Head of caudate nucleus (tissue), 42 donors: ENCODE measurements at regions not wholly inside any gene's neighbourhood (a gene's known extent, or its start where the extent isn't known, plus 50 kb on each side); places are given as distances from the start of the nearest gene placed in this dataset.

Source experiments
- DNase-seq, 42 donors: peaks; one replicate each; pipeline versions ENCODE4 v3.0.0 to v3.0.0-alpha.2; 2020 to 2021; ENCODE audit warnings: mixed read lengths in 7 of 42
- intact Hi-C: fragments of 100-400 bp; cut with DNase I; formaldehyde crosslinking; loops from one replicate; pipeline ENCODE4 v1.15.0; 2022

DNA sequence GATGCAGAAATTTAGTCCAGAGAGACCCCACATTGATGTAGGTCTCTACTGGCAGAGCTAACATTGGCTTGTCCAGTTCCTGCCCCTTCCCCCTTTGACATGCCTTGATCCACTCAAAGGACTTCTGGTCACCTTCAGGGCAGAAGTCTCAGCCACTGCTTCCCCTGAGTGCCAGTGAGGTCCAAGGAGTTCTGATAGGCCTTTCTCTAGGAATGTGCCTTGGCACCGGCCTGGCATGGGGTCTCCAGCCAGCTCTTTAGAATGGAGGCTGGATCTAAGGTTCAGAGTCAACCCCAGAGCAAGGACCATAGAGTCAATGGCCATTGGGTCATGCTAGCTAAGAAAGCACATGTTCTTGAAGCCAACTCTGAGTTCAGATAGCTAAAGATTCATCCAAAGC is 88.6 kb upstream of the PJA1 start:
- peak in 1 of 42 donors; percentile 6 for DNase-seq
- intact Hi-C loops, result no loop called here

DNA sequence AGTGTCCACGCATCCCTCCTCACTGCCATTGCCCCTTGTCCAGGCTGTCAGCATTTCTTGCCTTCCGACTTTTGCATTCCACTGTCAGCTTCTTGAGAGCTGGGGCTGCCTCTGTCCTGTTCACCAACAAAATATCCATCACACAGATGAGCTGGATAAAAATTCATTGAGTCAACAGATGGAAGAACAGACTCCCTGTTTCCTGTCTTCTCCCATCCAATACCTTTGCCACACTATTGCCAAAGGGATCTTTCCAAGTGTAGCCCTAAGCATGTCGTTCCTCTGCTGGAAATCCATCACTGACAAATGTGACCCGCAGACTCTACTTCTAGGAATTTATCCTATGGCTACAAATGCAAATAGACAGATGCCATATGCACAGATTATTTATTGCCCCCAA is 78.0 kb upstream of the PJA1 start:
- intact Hi-C loops, result no loop called here
- DNase-seq, result no peak

DNA sequence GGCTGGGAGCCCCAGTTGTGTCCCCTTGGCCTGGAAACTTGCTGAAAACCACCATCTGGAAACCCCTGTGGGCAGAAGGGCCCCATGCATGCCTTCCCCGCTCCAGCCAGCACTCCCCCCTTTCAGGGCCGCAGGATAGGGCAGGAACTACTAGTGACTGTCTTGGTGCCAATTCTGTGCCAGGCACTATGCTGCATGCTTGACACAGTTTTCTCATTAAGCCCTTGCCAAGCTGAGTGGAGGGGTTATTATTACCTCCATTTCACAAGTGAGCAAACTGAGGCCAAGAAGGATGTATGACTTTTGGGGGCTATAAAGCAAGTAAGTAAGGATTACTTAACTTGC is 73.6 kb upstream of the PJA1 start:
- DNase-seq, result peak in 2 of 42 donors; percentile 15 to 44
- intact Hi-C loops, result no loop called here

DNA sequence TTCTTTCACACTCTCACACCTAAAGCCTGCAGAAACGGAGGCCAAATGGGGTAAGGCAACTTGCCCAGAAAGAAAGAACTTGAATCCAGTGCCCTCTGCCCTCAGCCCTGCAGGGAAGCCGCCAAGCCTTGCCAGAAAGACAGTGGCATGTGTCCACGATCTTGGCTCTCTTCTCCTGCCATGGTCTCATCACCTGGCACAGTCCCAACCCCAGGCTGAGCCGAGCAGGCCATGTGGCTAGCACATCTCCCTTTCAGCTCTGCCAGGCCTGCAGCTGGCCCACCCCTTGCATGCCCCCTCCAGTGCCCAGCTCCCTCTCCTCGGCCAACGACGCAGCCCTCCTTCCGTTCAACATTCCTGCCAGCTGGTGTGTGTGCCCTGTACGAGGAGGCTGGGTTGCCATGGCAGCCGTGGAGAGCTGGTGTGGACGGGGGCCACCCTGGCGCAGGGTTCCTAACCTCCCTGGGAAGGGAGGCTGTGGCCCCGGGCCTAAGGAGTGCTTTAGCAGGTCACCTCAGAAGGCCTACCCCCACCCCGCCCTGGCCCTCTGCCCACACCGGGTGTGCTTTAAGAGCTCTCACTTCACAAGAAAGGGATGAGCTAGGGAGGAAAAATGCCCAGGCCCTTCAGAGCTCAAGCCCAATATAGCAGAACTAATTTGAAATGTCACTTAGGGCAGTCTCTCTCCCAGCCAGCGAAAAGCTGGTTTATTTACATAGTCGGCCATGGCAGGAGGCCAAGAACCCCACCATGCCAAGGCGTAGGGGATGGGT is 73.0 kb upstream of the PJA1 start:
- intact Hi-C loops, result no loop called here

DNA sequence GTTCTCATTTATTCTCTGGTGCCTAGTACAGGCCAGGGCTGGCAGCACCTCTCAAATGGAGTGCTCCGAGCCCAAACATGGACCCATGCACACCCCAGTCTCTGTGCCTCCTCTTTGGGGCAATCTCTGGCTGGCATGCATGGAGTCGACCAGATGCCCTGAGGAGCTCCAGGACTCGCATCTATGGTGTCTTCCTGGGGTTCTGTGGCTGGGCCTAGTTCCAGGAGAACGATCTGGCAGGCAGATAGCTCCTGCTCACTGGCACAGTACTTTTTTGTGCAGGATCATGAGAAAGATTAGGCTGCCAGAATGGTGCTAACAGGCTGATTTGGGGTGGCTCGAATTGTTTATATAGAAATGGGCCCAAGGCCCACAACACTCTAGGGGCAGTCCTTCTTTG is 72.0 kb upstream of the PJA1 start:
- intact Hi-C loops, result no loop called here

More for the DNA sequence above, 73.0 kb upstream of the PJA1 start:
- peak; percentile 53 to 90 (median 76) for DNase-seq

GRCh38 chrX:69236641-69237040 is 71.4 kb upstream of the PJA1 start:
- intact Hi-C loops, result no loop called here
- peak in 1 of 42 donors; percentile 31 for DNase-seq

More for the DNA sequence above, 72.0 kb upstream of the PJA1 start:
- peak in 1 of 42 donors; percentile 32 for DNase-seq

DNA sequence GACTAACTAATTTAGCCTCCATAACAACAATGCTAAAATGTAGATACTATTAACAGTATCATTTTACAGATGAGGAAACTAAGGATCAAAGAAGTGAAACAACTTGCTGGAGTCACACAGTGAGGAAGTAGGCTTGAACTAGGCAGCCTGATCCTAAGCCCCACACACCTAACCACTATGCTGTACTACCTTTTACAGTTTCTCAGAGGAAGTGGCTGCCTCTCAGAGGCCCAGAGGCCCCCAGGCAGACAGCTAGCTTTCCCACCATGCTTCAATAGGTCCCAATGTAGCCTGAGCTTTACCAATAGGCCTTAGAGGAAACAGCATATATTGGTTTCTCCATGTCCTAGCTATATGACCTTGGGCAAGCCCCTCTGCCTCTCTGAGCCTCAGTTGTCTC is 69.4 kb upstream of the PJA1 start:
- intact Hi-C loops, result no loop called here
- peak in 1 of 42 donors; percentile 1 for DNase-seq

DNA sequence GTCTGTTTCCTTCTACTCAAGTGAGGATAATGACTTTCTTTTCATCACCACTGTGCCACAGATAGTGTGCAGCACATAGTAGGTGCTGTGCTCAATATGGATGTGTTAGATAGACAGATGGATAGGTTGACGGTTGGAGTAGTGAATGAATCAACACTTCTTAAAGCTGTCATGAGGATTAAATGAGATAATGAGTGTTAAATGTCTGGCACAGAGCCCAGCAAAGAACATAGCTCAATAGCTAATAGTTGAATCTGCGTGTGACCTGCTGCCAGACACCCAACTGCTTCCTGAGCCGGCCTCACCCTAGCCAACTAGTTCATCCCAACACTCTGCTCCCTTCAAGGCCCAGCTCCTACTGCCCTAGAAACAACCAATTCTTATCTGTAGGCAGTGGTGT is 67.7 kb upstream of the PJA1 start:
- intact Hi-C loops, result no loop called here
- DNase-seq, result peak in 1 of 42 donors; percentile 27

GRCh38 chrX:69231903-69232302 is 66.7 kb upstream of the PJA1 start:
- intact Hi-C loops, result no loop called here

GRCh38 chrX:69229436-69229835 is 64.2 kb upstream of the PJA1 start:
- intact Hi-C loops, result no loop called here

More at GRCh38 chrX:69231903-69232302, 66.7 kb upstream of the PJA1 start:
- DNase-seq, result peak in 1 of 42 donors; percentile 5

GRCh38 chrX:69228732-69229131 is 63.5 kb upstream of the PJA1 start:
- DNase-seq, result peak in 1 of 42 donors; percentile 9

More at GRCh38 chrX:69229436-69229835, 64.2 kb upstream of the PJA1 start:
- DNase-seq, result no peak

DNA sequence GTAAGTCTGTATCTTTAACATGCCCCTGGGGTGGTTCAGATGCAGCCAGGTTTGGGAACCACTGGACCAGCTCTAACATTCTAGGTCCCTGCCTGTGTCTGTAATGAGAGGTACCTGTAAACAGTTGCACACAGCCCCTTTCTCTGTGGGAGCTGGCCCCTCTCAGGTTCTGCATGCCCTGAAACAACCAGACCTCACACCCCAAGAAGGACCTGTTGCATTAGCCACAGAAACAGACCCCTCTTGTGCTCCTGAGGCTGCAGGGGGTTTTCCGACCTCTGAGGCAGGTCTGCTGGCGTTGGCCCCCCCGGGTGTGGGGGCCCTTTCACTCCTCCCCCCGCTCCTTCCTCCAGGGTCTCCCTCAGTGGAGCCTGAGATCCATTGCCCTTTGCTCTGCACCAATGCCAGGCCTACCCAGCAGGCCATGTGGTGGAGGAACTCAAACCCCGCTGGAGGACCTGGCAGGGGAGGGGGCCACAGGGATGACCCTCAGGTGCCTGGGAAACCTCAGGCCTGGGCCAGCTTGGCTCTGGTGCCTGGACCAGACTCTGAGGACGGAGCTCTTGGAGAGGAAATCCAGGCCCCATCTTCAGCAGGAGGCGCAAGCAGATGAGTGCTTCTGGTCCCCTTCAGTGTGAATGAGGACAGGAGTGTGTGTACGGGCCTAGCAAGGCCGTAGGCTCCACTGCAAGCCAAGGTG is 61.4 kb upstream of the PJA1 start:
- intact Hi-C loops, result no loop called here
- peak in 1 of 42 donors; percentile 22 for DNase-seq

More at GRCh38 chrX:69228732-69229131, 63.5 kb upstream of the PJA1 start:
- intact Hi-C loops, result no loop called here

DNA sequence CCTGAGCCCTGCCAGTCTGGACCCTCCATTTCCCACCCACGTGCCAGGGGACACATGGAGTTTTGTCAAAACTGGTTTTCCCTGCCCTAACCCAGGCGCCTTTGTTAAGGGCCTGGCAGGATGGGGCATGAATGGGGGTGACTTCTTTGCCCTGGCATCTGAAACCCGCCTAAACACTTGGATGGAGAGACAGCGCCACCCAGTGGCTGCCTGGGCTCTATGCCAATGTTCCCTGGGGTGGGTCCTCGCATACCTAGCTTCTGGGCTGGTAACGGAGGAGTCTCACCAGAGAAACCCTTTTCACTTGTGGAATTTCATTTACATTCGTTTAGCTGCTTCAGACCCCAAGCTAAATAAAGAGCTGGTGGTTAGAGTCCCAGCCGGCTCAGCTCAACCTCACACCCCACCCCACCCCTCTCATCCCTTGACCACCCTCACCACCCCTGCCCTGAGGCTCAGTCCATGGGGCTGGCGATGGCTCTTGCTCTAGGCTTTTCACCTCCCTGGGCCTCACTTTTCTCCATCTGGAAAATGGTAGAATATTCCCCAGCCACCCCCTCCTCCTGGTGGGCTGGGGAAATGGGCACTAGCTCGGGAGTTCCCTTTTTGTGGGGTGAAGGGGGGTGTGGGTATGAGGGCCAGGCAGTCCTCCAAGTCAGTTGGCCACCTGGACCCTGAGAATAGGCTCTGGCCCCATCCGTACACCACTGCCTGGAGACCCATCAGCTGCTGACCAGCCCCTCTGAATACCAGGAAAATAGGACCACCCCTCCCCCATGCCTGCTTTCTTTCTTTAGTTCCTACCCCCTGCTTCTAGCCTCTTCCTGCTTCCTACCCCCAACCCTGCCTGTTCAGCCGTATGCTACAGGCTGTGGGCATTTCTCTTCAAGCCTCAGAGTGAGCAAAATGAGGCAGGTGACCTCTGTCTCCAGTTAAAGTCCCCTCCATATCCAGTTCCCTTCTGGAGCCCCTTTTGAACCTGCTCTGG is 57.1 kb upstream of the PJA1 start:
- peak; percentile 42 to 90 (median 79) for DNase-seq
- intact Hi-C loops, result loop anchor here (5.0 kb wide), 2 partner anchors 130 to 395 kb away; partner anchors contain the start of gene EFNB1

DNA sequence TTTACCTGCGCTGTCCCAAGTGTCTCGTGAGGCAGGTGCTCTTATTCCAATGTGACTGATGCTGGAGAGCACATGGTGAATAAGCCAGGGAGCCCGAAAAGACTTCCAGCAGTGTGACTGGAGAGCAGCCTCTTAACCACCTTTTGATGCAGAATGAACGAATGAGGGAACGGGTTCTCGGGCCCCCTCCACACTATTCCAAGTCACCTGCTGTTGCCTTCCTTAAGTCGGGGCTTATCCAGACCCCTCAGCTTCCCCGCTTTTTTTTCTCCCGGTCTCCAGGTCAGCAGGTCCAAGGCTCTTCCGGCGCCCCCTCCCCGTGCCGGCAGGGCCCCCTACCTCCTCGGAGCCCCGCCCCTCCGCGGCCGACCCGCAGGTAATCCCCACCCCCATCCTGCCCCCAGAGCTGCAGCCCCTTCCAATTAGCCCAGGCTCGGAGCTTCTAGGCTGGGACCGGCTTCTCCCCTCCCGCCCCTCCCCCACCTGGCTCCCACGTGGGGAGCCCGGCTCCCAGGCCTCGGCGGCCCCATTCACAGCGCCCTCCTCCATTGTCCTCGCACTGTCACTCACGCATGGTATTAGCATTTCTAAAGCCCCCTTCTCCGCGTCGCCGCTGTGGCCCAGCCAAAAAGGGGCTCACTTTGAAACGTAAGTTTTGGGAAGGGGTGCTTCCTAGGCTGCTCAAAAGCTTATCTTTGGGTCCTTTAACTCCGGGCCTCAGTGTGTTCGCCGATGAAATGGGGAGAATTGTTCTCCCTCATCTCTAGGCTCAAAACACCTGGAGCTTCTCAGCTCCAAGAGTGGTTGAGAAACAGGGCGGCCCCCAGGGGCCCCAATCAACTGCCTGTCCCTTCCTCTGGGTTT is 56.2 kb upstream of the PJA1 start:
- intact Hi-C loops, result loop anchor here (5.0 kb wide), 2 partner anchors 129 to 394 kb away; partner anchors contain the start of gene EFNB1
- no peak for DNase-seq

GRCh38 chrX:69218407-69218997 is 53.2 kb upstream of the PJA1 start:
- no peak for DNase-seq
- intact Hi-C loops, result no loop called here

DNA sequence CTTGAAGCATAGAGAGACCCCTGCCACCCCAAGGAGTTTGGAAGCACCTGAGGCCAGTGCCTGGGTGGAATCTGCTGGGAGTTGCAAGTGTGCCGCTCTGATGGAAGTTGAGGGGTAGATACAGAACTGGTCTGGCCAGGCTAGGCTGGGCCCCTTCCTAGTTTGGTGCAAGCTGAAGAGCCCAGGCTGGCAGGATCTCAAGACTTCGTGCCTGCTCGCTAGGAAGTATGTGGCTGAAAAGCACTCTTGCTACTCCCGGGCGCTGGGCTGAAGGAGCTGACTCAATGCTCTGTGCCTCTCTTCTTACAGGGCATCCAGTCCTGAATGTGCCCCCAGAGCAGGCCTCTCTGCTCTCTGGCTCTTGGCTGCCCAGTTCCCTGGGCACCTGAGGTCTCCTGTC is 51.7 kb upstream of the PJA1 start:
- no peak for DNase-seq
- intact Hi-C loops, result no loop called here

GRCh38 chrX:69216446-69216845 is 51.2 kb upstream of the PJA1 start:
- no peak for DNase-seq

More at GRCh38 chrX:69216446-69216845, 51.2 kb upstream of the PJA1 start:
- intact Hi-C loops, result no loop called here
